ENCODE measurements at regions not wholly inside any gene's neighbourhood (a gene's known extent, or its start where the extent isn't known, plus 50 kb on each side); places are given as distances from the start of the nearest gene placed in this dataset.
"Not testable (repeated sequence)": the region's sequence is repeated elsewhere in the genome, so short reads cannot be mapped to it uniquely, and the experiment has no call there.

GRCh38 chrX:23511793-23512192 is 155.5 kb upstream of the PRDX4 start:
- Mint-ChIP-seq H3K36me3 (no peaks in the 10 kb centered on the region), H3K27ac (no peak overlapping the region), H3K9me3 (no peaks in the 10 kb centered on the region), H3K4me1 (no peaks in the 10 kb centered on the region), H3K4me3 (no peak overlapping the region)
- no peak for DNase-seq (ENCODE audit: low spot score in 2 of 2)
- no peak for ATAC-seq

- Mint-ChIP-seq H3K9me3 (no peaks in the 10 kb centered on the region), H3K27ac (no peak overlapping the region), H3K36me3 (no peaks in the 10 kb centered on the region), H3K4me1 (no peaks in the 10 kb centered on the region), H3K4me3 (no peak overlapping the region)
- no peak for DNase-seq (ENCODE audit: low spot score in 2 of 2)
- no peak for ATAC-seq
Measured at GRCh38 chrX:23513121-23513520, 154.2 kb upstream of the PRDX4 start.

- H3K27ac Mint-ChIP-seq, result no peak overlapping the region
- DNase-seq (ENCODE audit: low spot score in 2 of 2), result no peak
- H3K36me3 Mint-ChIP-seq, result no peaks in the 10 kb centered on the region
- ATAC-seq, result no peak
- no peak overlapping the region for H3K4me3 Mint-ChIP-seq
- no peaks in the 10 kb centered on the region for H3K4me1 Mint-ChIP-seq
- no peaks in the 10 kb centered on the region for H3K9me3 Mint-ChIP-seq
Measured at GRCh38 chrX:23514082-23514481, 153.2 kb upstream of the PRDX4 start.

GRCh38 chrX:23515028-23515427 is 152.3 kb upstream of the PRDX4 start:
- ATAC-seq (no peak), DNase-seq (ENCODE audit: low spot score in 2 of 2) (no peak)
- Mint-ChIP-seq H3K4me1 (no peaks in the 10 kb centered on the region), H3K9me3 (no peaks in the 10 kb centered on the region), H3K36me3 (no peaks in the 10 kb centered on the region), H3K27ac (no peak overlapping the region), H3K4me3 (no peak overlapping the region)

GRCh38 chrX:23523026-23523657 is 144.2 kb upstream of the PRDX4 start:
- not testable (repeated sequence) for H3K36me3 Mint-ChIP-seq; H3K4me3 Mint-ChIP-seq; H3K9me3 Mint-ChIP-seq; DNase-seq (ENCODE audit: low spot score in 2 of 2); H3K27ac Mint-ChIP-seq; ATAC-seq; H3K4me1 Mint-ChIP-seq

GRCh38 chrX:23524467-23524866 is 142.8 kb upstream of the PRDX4 start:
- Mint-ChIP-seq H3K36me3 (no peaks in the 10 kb centered on the region), H3K27ac (no peak overlapping the region), H3K4me1 (no peaks in the 10 kb centered on the region), H3K4me3 (no peak overlapping the region), H3K9me3 (peaks cover 4% of the 10 kb centered on the region)
- ATAC-seq, result no peak
- no peak for DNase-seq (ENCODE audit: low spot score in 2 of 2)

- H3K9me3 Mint-ChIP-seq, result peaks cover 4% of the 10 kb centered on the region
- DNase-seq (ENCODE audit: low spot score in 2 of 2), result no peak
- no peaks in the 10 kb centered on the region for H3K36me3 Mint-ChIP-seq
- no peak overlapping the region for H3K4me3 Mint-ChIP-seq
- no peak for ATAC-seq
- H3K27ac Mint-ChIP-seq, result no peak overlapping the region
- H3K4me1 Mint-ChIP-seq, result no peaks in the 10 kb centered on the region
Measured at GRCh38 chrX:23525531-23525930, 141.8 kb upstream of the PRDX4 start.

GRCh38 chrX:23540532-23540931 is 126.8 kb upstream of the PRDX4 start:
- H3K4me3 Mint-ChIP-seq, result no peak overlapping the region
- no peaks in the 10 kb centered on the region for H3K36me3 Mint-ChIP-seq
- ATAC-seq, result no peak
- no peak for DNase-seq (ENCODE audit: low spot score in 2 of 2)
- H3K9me3 Mint-ChIP-seq, result no peaks in the 10 kb centered on the region
- no peaks in the 10 kb centered on the region for H3K4me1 Mint-ChIP-seq
- no peak overlapping the region for H3K27ac Mint-ChIP-seq

- Mint-ChIP-seq H3K4me3 (no peak overlapping the region), H3K36me3 (no peaks in the 10 kb centered on the region), H3K4me1 (no peaks in the 10 kb centered on the region), H3K9me3 (no peaks in the 10 kb centered on the region), H3K27ac (no peak overlapping the region)
- no peak for ATAC-seq
- DNase-seq (ENCODE audit: low spot score in 2 of 2), result no peak
Measured at GRCh38 chrX:23548164-23548563, 119.1 kb upstream of the PRDX4 start.

GRCh38 chrX:23552303-23552702 is 115.0 kb upstream of the PRDX4 start:
- ATAC-seq (no peak), DNase-seq (ENCODE audit: low spot score in 2 of 2) (no peak)
- H3K27ac Mint-ChIP-seq, result no peak overlapping the region
- H3K4me3 Mint-ChIP-seq, result no peak overlapping the region
- peaks cover 7% of the 10 kb centered on the region for H3K9me3 Mint-ChIP-seq
- H3K4me1 Mint-ChIP-seq, result no peaks in the 10 kb centered on the region
- H3K36me3 Mint-ChIP-seq, result no peaks in the 10 kb centered on the region

- Mint-ChIP-seq H3K27ac (no peak overlapping the region), H3K36me3 (no peaks in the 10 kb centered on the region), H3K4me3 (no peak overlapping the region), H3K4me1 (no peaks in the 10 kb centered on the region), H3K9me3 (peaks cover 7% of the 10 kb centered on the region)
- ATAC-seq (no peak), DNase-seq (ENCODE audit: low spot score in 2 of 2) (no peak)
Measured at GRCh38 chrX:23554304-23554703, 113.0 kb upstream of the PRDX4 start.

GRCh38 chrX:23557070-23557469 is 110.2 kb upstream of the PRDX4 start:
- H3K36me3 Mint-ChIP-seq, result no peaks in the 10 kb centered on the region
- DNase-seq (ENCODE audit: low spot score in 2 of 2) (no peak), ATAC-seq (no peak)
- H3K4me3 Mint-ChIP-seq, result no peak overlapping the region
- no peaks in the 10 kb centered on the region for H3K4me1 Mint-ChIP-seq
- no peak overlapping the region for H3K27ac Mint-ChIP-seq
- H3K9me3 Mint-ChIP-seq, result peaks cover 7% of the 10 kb centered on the region

- no peak for ATAC-seq
- H3K9me3 Mint-ChIP-seq, result peaks cover 7% of the 10 kb centered on the region
- H3K27ac Mint-ChIP-seq, result no peak overlapping the region
- no peaks in the 10 kb centered on the region for H3K4me1 Mint-ChIP-seq
- no peak overlapping the region for H3K4me3 Mint-ChIP-seq
- no peaks in the 10 kb centered on the region for H3K36me3 Mint-ChIP-seq
- DNase-seq (ENCODE audit: low spot score in 2 of 2), result no peak
Measured at GRCh38 chrX:23559975-23560374, 107.3 kb upstream of the PRDX4 start.

- DNase-seq (ENCODE audit: low spot score in 2 of 2) (no peak), ATAC-seq (no peak)
- no peak overlapping the region for H3K27ac Mint-ChIP-seq
Measured at GRCh38 chrX:23570674-23571343, 96.5 kb upstream of the PRDX4 start.

GRCh38 chrX:23575281-23575680 is 92.0 kb upstream of the PRDX4 start:
- ATAC-seq, result no peak
- no peak overlapping the region for H3K27ac Mint-ChIP-seq
- no peak for DNase-seq (ENCODE audit: low spot score in 2 of 2)
- no peaks in the 10 kb centered on the region for H3K4me1 Mint-ChIP-seq
- no peak overlapping the region for H3K4me3 Mint-ChIP-seq
- peaks cover 2% of the 10 kb centered on the region for H3K9me3 Mint-ChIP-seq
- H3K36me3 Mint-ChIP-seq, result no peaks in the 10 kb centered on the region

More at GRCh38 chrX:23570674-23571343, 96.5 kb upstream of the PRDX4 start:
- Mint-ChIP-seq H3K36me3 (no peaks in the 10 kb centered on the region), H3K4me1 (no peaks in the 10 kb centered on the region), H3K9me3 (no peaks in the 10 kb centered on the region), H3K4me3 (no peak overlapping the region)

GRCh38 chrX:23578079-23578478 is 89.2 kb upstream of the PRDX4 start:
- Mint-ChIP-seq H3K9me3 (peaks cover 2% of the 10 kb centered on the region), H3K4me1 (no peaks in the 10 kb centered on the region), H3K27ac (no peak overlapping the region), H3K36me3 (no peaks in the 10 kb centered on the region), H3K4me3 (no peak overlapping the region)
- no peak for DNase-seq (ENCODE audit: low spot score in 2 of 2)
- ATAC-seq, result no peak
